HCT116 (cell line): ENCODE measurements at regions not wholly inside any gene's neighbourhood (a gene's known extent, or its start where the extent isn't known, plus 50 kb on each side); places are given as distances from the start of the nearest gene placed in this dataset.

ENCODE experiments used
- ATAC-seq: fragments of 200-7000 bp; cut with Tn5 transposase; 2 replicates; pipeline ENCODE4 v1.9.1; 2020; ENCODE audit warnings: mild to moderate bottlenecking, moderate library complexity
- BruUV-seq: library from RNA; stranded (reverse); fragments of 400-500 nt; replicated peaks from 2 replicates; lab custom pipeline; 2021; lab: Mats Ljungman, UMichigan
- CTCF ChIA-PET: fragments of 300-600 bp; sonication (Branson Sonifier 250); formaldehyde crosslinking; loops from one replicate; lab custom pipeline; 2021; ENCODE audit warnings: antibody characterized with exemption; lab: Charles Lee
- POLR2A ChIA-PET: fragments of 300-600, 350-600 bp; sonication (Branson Sonifier 250); formaldehyde crosslinking; loops from one replicate; lab custom pipeline; 2021; ENCODE audit warnings: antibody characterized with exemption; lab: Charles Lee
- RAD21 ChIA-PET, 2 experiments: fragments of 300-600 bp; sonication (Branson Sonifier 250); formaldehyde crosslinking; loops; one replicate each; lab custom pipeline; 2023; ENCODE audit warnings: low total read pairs in 2 of 2; ENCODE audit not compliant: uncharacterized antibody in 2 of 2, unreplicated experiment in 2 of 2, low non-redundant PET in 1 of 2; lab: Charles Lee
- DNase-seq: peaks from one replicate; pipeline ENCODE4 v3.0.0-alpha.2; 2010; ENCODE audit warnings: low read depth, low spot score
- H2AFZ ChIP-seq: fragments of 200-600 bp; shearing (Covaris generic), sonication (generic); 2 replicates; pipeline ENCODE4 v1.6.1; 2017; ENCODE audit warnings: low read depth, mixed run types, mixed read lengths, antibody characterized with exemption, low read length; ENCODE audit not compliant: poor library complexity, severe bottlenecking
- H3K27ac ChIP-seq: 2 replicates; pipeline ENCODE4 v1.5.1; 2012; ENCODE audit warnings: low read depth, low read length
- H3K27me3 ChIP-seq: fragments of 200-600 bp; sonication (generic); 2 replicates; pipeline ENCODE4 v1.6.1; 2016; ENCODE audit warnings: mixed run types, low read length, mixed read lengths; ENCODE audit not compliant: insufficient read depth
- H3K36me3 ChIP-seq, 2 experiments: fragments of 200-500 bp in 1 of 2; fragments of 200-600 bp in 1 of 2; sonication (Bioruptor generic) in 1 of 2; sonication (generic) in 1 of 2; 2 replicates each; pipeline versions ENCODE4 v1.5.1 to v1.6.1; 2014 to 2016; ENCODE audit warnings: low read length in 2 of 2, inconsistent platforms in 1 of 2, mixed read lengths in 1 of 2, mixed run types in 1 of 2; ENCODE audit not compliant: insufficient read depth in 2 of 2, control insufficient read depth in 1 of 2
- H3K4me1 ChIP-seq, 2 experiments: fragments of 200-600 bp in 1 of 2; sonication (generic) in 1 of 2; 2 replicates each; pipeline versions ENCODE4 v1.5.1 to v1.6.1; 2012 to 2017; ENCODE audit warnings: low read length in 2 of 2, inconsistent platforms in 1 of 2, mild to moderate bottlenecking in 1 of 2, mixed read lengths in 1 of 2, mixed run types in 1 of 2, moderate library complexity in 1 of 2; ENCODE audit not compliant: insufficient read depth in 2 of 2, control insufficient read depth in 1 of 2
- H3K4me2 ChIP-seq: fragments of 200-600 bp; sonication (generic); 2 replicates; pipeline ENCODE4 v1.6.1; 2017; ENCODE audit warnings: mixed run types, low read length, mixed read lengths
- H3K4me3 ChIP-seq, 2 experiments: fragments of 200-600 bp in 1 of 2; sonication (generic) in 1 of 2; replicated peaks in 1 of 2; 2 replicates each; pipeline ENCODE4 v1.5.1; 2011 to 2016; ENCODE audit warnings: low read length in 2 of 2, control low read depth in 1 of 2, low read depth in 1 of 2, mild to moderate bottlenecking in 1 of 2, mixed read lengths in 1 of 2, mixed run types in 1 of 2
- H3K79me2 ChIP-seq: fragments of 200-600 bp; sonication (generic); 2 replicates; pipeline ENCODE4 v1.6.1; 2017; ENCODE audit warnings: mild to moderate bottlenecking, mixed run types, low read length, moderate library complexity, mixed read lengths; ENCODE audit not compliant: insufficient read depth
- H3K9ac ChIP-seq: fragments of 200-600 bp; sonication (generic); 2 replicates; pipeline ENCODE4 v1.6.1; 2016; ENCODE audit warnings: low read length, mixed read lengths
- H3K9me2 ChIP-seq: fragments of 200-600 bp; sonication (generic), shearing (Covaris generic); 2 replicates; pipeline ENCODE4 v1.6.1; 2017; ENCODE audit warnings: mixed run types, mild to moderate bottlenecking, moderate library complexity; ENCODE audit not compliant: insufficient read depth
- H3K9me3 ChIP-seq, 2 experiments: fragments of 200-500 bp in 1 of 2; fragments of 200-600 bp in 1 of 2; sonication (Bioruptor generic) in 1 of 2; sonication (generic) in 1 of 2; 2 replicates each; pipeline ENCODE4 v1.6.1; 2014 to 2017; ENCODE audit warnings: low read length in 2 of 2, mixed read lengths in 2 of 2, inconsistent platforms in 1 of 2, low read depth in 1 of 2, mild to moderate bottlenecking in 1 of 2, mixed run types in 1 of 2, moderate library complexity in 1 of 2; ENCODE audit not compliant: control insufficient read depth in 1 of 2, insufficient read depth in 1 of 2
- H4K20me1 ChIP-seq: fragments of 200-600 bp; sonication (generic), shearing (Covaris generic); 2 replicates; pipeline ENCODE4 v1.6.1; 2017; ENCODE audit warnings: mixed run types, mild to moderate bottlenecking, moderate library complexity; ENCODE audit not compliant: insufficient read depth
- CBX3 ChIP-seq: IDR thresholded peaks from 2 replicates; pipeline ENCODE4 v1.6.1; 2012; ENCODE audit warnings: low read depth
- EZH2phosphoT487 ChIP-seq: fragments of 200-600 bp; IDR thresholded peaks from 2 replicates; pipeline ENCODE4 v1.6.1; 2018; ENCODE audit warnings: antibody characterized with exemption, borderline replicate concordance
- FOSL1 ChIP-seq: IDR thresholded peaks from 2 replicates; pipeline ENCODE4 v1.6.1; 2012; ENCODE audit warnings: low read depth
- JUND ChIP-seq: IDR thresholded peaks from 2 replicates; pipeline ENCODE4 v1.6.1; 2012
- POLR2AphosphoS5 ChIP-seq: IDR thresholded peaks from 2 replicates; pipeline ENCODE4 v1.6.1; 2011; ENCODE audit warnings: mild to moderate bottlenecking, low read depth, low read length, moderate library complexity
- SIN3A ChIP-seq: IDR thresholded peaks from 2 replicates; pipeline ENCODE4 v1.6.1; 2012; ENCODE audit warnings: low read depth
- SP1 ChIP-seq: IDR thresholded peaks from 2 replicates; pipeline ENCODE4 v1.6.1; 2012; ENCODE audit warnings: low read depth
- intact Hi-C: fragments of 100-400 bp; cut with micrococcal nuclease; formaldehyde crosslinking; loops from 2 replicates; pipeline ENCODE4 v1.10.0; 2022
- TF ChIP-seq, protein P1 (sequence below): IDR thresholded peaks from 2 replicates; pipeline ENCODE4 v1.6.1; 2012; ENCODE audit warnings: low read depth
- TF ChIP-seq, protein P2 (sequence below): IDR thresholded peaks from 2 replicates; pipeline ENCODE4 v1.6.1; 2012
- TF ChIP-seq, protein P3 (sequence below): IDR thresholded peaks from 2 replicates; pipeline ENCODE4 v1.6.1; 2011; ENCODE audit warnings: mild to moderate bottlenecking, low read length, moderate library complexity; ENCODE audit not compliant: insufficient replicate concordance; ENCODE audit errors: extremely low read depth

DNA sequence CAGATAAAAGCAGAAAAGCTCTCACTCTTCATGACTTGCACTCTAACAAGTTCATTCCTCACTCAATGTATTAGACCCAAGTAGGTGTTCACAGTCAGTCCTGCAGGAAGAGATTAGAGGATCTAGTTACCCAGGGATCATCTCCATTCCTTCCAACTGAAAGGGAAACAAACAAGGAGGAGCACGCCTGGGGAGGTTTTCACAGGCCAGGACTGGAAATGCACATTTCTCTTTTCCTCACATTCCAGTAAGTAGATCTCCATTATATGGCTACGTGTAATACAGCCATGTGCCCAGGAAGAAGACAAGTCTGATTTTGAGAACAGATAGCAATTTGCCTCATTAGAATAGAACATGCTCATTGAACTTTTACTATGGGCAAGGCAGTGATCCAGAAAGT lies 1132.2 kb upstream of the FAM98A start:
- Histone ChIP-seq H3K27me3 (no peaks in the 10 kb centered on the region), H2AFZ (no peak overlapping the region), H3K4me1 (no peaks in the 10 kb centered on the region), H3K36me3 (no peaks in the 10 kb centered on the region), H3K9me3 (peaks cover 4 to 21% of the 10 kb centered on the region in 2 experiments; a peak in 2 of 4 replicates), H4K20me1 (no peaks in the 10 kb centered on the region), H3K79me2 (no peaks in the 10 kb centered on the region), H3K9me2 (no peaks in the 10 kb centered on the region), H3K4me2 (no peak overlapping the region), H3K4me3 (no peak overlapping the region), H3K9ac (no peak overlapping the region), H3K27ac (no peak overlapping the region)
- ATAC-seq = no peak
- no TSS peak for BruUV-seq
- no peak for DNase-seq
- ChIA-PET CTCF (no interaction called here), POLR2A (no interaction called here), RAD21 (no interaction called here)
- TF ChIP-seq, protein P1, sequence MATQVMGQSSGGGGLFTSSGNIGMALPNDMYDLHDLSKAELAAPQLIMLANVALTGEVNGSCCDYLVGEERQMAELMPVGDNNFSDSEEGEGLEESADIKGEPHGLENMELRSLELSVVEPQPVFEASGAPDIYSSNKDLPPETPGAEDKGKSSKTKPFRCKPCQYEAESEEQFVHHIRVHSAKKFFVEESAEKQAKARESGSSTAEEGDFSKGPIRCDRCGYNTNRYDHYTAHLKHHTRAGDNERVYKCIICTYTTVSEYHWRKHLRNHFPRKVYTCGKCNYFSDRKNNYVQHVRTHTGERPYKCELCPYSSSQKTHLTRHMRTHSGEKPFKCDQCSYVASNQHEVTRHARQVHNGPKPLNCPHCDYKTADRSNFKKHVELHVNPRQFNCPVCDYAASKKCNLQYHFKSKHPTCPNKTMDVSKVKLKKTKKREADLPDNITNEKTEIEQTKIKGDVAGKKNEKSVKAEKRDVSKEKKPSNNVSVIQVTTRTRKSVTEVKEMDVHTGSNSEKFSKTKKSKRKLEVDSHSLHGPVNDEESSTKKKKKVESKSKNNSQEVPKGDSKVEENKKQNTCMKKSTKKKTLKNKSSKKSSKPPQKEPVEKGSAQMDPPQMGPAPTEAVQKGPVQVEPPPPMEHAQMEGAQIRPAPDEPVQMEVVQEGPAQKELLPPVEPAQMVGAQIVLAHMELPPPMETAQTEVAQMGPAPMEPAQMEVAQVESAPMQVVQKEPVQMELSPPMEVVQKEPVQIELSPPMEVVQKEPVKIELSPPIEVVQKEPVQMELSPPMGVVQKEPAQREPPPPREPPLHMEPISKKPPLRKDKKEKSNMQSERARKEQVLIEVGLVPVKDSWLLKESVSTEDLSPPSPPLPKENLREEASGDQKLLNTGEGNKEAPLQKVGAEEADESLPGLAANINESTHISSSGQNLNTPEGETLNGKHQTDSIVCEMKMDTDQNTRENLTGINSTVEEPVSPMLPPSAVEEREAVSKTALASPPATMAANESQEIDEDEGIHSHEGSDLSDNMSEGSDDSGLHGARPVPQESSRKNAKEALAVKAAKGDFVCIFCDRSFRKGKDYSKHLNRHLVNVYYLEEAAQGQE = no peak
- TF ChIP-seq, protein P2, sequence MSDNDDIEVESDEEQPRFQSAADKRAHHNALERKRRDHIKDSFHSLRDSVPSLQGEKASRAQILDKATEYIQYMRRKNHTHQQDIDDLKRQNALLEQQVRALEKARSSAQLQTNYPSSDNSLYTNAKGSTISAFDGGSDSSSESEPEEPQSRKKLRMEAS = no peak
- intact Hi-C loops = no loop called here

DNA sequence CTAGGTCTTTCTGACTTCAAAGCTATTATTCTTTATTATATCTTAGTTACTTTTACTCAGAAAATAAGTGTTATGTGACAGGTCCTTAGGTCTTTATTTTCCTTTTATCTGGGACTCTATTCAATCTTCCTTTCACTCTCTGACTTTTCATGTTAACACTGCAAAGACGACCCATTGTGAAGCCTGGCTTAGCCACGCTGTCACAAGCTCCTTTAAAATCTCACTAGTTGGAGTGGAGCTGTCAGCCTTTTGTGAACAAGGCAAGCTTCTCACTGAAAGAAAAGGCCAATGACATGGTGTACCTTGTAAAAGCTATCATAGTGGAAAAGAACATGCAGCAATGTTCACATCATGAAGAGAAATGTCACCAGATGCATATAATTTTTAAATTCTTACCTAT lies 1130.7 kb upstream of the FAM98A start:
- Histone ChIP-seq H3K4me3 (no peak overlapping the region), H3K9ac (no peak overlapping the region), H3K36me3 (no peaks in the 10 kb centered on the region), H4K20me1 (no peaks in the 10 kb centered on the region), H3K9me2 (no peaks in the 10 kb centered on the region), H3K79me2 (no peaks in the 10 kb centered on the region), H3K9me3 (peaks cover 1 to 20% of the 10 kb centered on the region in 2 experiments; a peak in 2 of 4 replicates), H3K27ac (no peak overlapping the region), H3K27me3 (no peaks in the 10 kb centered on the region), H3K4me1 (no peaks in the 10 kb centered on the region), H2AFZ (no peak overlapping the region), H3K4me2 (no peak overlapping the region)
- no peak for DNase-seq
- BruUV-seq = no TSS peak
- intact Hi-C loops = no loop called here
- POLR2A ChIA-PET = no interaction called here
- ATAC-seq = no peak
- RAD21 ChIA-PET = no interaction called here
- CTCF ChIA-PET = no interaction called here
- no peak for TF ChIP-seq FOSL1
- TF ChIP-seq, protein P2 = no peak
- TF ChIP-seq EZH2phosphoT487 = no peak
- TF ChIP-seq CBX3 = no peak
- TF ChIP-seq, protein P3, sequence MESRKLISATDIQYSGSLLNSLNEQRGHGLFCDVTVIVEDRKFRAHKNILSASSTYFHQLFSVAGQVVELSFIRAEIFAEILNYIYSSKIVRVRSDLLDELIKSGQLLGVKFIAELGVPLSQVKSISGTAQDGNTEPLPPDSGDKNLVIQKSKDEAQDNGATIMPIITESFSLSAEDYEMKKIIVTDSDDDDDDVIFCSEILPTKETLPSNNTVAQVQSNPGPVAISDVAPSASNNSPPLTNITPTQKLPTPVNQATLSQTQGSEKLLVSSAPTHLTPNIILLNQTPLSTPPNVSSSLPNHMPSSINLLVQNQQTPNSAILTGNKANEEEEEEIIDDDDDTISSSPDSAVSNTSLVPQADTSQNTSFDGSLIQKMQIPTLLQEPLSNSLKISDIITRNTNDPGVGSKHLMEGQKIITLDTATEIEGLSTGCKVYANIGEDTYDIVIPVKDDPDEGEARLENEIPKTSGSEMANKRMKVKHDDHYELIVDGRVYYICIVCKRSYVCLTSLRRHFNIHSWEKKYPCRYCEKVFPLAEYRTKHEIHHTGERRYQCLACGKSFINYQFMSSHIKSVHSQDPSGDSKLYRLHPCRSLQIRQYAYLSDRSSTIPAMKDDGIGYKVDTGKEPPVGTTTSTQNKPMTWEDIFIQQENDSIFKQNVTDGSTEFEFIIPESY = no peak
- no peak for TF ChIP-seq SIN3A
- TF ChIP-seq, protein P1 = no peak
- TF ChIP-seq POLR2AphosphoS5 = no peak
- TF ChIP-seq JUND = no peak
- no peak for TF ChIP-seq SP1
